Loucy (cell line): ENCODE measurements at regions not wholly inside any gene's neighbourhood (a gene's known extent, or its start where the extent isn't known, plus 50 kb on each side); places are given as distances from the start of the nearest gene placed in this dataset.

Experiments used
- H2AFZ ChIP-seq: fragments of 200-600 bp; sonication (generic); 2 replicates; pipeline ENCODE4 v1.6.0; 2016; ENCODE audit warnings: antibody characterized with exemption, mild to moderate bottlenecking, low read length, moderate library complexity
- H3F3A ChIP-seq: fragments of 200-600 bp; 2 replicates; pipeline ENCODE4 v1.6.0; 2016; ENCODE audit warnings: antibody characterized with exemption, low read depth, mild to moderate bottlenecking
- H3K27me3 ChIP-seq: fragments of 200-600 bp; sonication (generic); 2 replicates; pipeline ENCODE4 v1.6.1; 2014; ENCODE audit warnings: low read length, mild to moderate bottlenecking; ENCODE audit not compliant: insufficient read depth, poor library complexity, severe bottlenecking
- H3K36me3 ChIP-seq: fragments of 200-600 bp; sonication (generic); 2 replicates; pipeline ENCODE4 v1.6.1; 2016; ENCODE audit warnings: low read length; ENCODE audit not compliant: insufficient read depth
- H3K4me1 ChIP-seq: fragments of 200-600 bp; sonication (generic); 2 replicates; pipeline ENCODE4 v1.5.1; 2014; ENCODE audit warnings: low read length, mild to moderate bottlenecking; ENCODE audit not compliant: insufficient read depth, poor library complexity, severe bottlenecking
- H3K4me2 ChIP-seq: fragments of 200-600 bp; sonication (generic); 2 replicates; pipeline ENCODE4 v1.6.0; 2014; ENCODE audit warnings: antibody characterized with exemption, low read length, low read depth, mild to moderate bottlenecking; ENCODE audit not compliant: poor library complexity, severe bottlenecking
- H3K4me3 ChIP-seq: fragments of 200-600 bp; sonication (generic); 2 replicates; pipeline ENCODE4 v1.5.1; 2014; ENCODE audit warnings: low read length, mild to moderate bottlenecking, mixed read lengths; ENCODE audit not compliant: poor library complexity, severe bottlenecking
- H3K79me2 ChIP-seq: fragments of 200-600 bp; sonication (generic); 2 replicates; pipeline ENCODE4 v1.6.1; 2014; ENCODE audit warnings: low read length; ENCODE audit not compliant: insufficient read depth
- H3K9ac ChIP-seq: fragments of 200-600 bp; sonication (generic); 2 replicates; pipeline ENCODE4 v1.6.0; 2014; ENCODE audit warnings: mild to moderate bottlenecking, low read depth, low read length, moderate library complexity; ENCODE audit not compliant: poor library complexity, severe bottlenecking
- H3K9me2 ChIP-seq: fragments of 200-600 bp; sonication (generic); replicated peaks from 2 replicates; pipeline ENCODE4 v1.6.1; 2016; ENCODE audit warnings: low read depth, low read length, mixed read lengths
- H3K9me3 ChIP-seq: fragments of 200-600 bp; sonication (generic); 2 replicates; pipeline ENCODE4 v1.6.1; 2014; ENCODE audit warnings: mild to moderate bottlenecking, antibody characterized with exemption, low read length, low read depth; ENCODE audit not compliant: insufficient read depth
- H4K20me1 ChIP-seq: fragments of 200-600 bp; sonication (generic); 2 replicates; pipeline ENCODE4 v1.6.0; 2014; ENCODE audit warnings: antibody characterized with exemption, low read length, mild to moderate bottlenecking; ENCODE audit not compliant: insufficient read depth, poor library complexity, severe bottlenecking
- CTCF ChIP-seq: fragments of 200-600 bp; sonication (generic); conservative IDR thresholded peaks from 2 replicates; pipeline ENCODE4 v1.5.1; 2014; ENCODE audit warnings: mild to moderate bottlenecking, antibody characterized with exemption, low read length
- EZH2phosphoT487 ChIP-seq: fragments of 200-600 bp; IDR thresholded peaks from 2 replicates; pipeline ENCODE4 v1.6.1; 2018; ENCODE audit warnings: antibody characterized with exemption, mild to moderate bottlenecking, moderate library complexity, borderline replicate concordance

GRCh38 chr9:90538566-90538965, 104.1 kb downstream of the DIRAS2 start:
- H3F3A ChIP-seq = no peaks in the 10 kb centered on the region
- no peaks in the 10 kb centered on the region for H3K27me3 ChIP-seq
- no peaks in the 10 kb centered on the region for H3K9me3 ChIP-seq
- H2AFZ ChIP-seq = no peak overlapping the region
- H3K4me1 ChIP-seq = no peaks in the 10 kb centered on the region
- no peak overlapping the region for H3K4me2 ChIP-seq
- no peaks in the 10 kb centered on the region for H3K36me3 ChIP-seq
- H3K4me3 ChIP-seq = no peak overlapping the region
- H4K20me1 ChIP-seq = no peaks in the 10 kb centered on the region
- no peak overlapping the region for H3K9ac ChIP-seq
- TF ChIP-seq CTCF = no peak
- no peak for TF ChIP-seq EZH2phosphoT487
- H3K9me2 ChIP-seq = no peaks in the 10 kb centered on the region
- H3K79me2 ChIP-seq = no peaks in the 10 kb centered on the region

- H3K4me3 ChIP-seq = no peak overlapping the region
- H3K9me2 ChIP-seq = no peaks in the 10 kb centered on the region
- no peak overlapping the region for H3K4me2 ChIP-seq
- H2AFZ ChIP-seq = no peak overlapping the region
- H3K4me1 ChIP-seq = no peaks in the 10 kb centered on the region
- H3K36me3 ChIP-seq = no peaks in the 10 kb centered on the region
- TF ChIP-seq CTCF (no peak), EZH2phosphoT487 (no peak)
- H3K27me3 ChIP-seq = no peaks in the 10 kb centered on the region
- no peak overlapping the region for H3K9ac ChIP-seq
- H4K20me1 ChIP-seq = no peaks in the 10 kb centered on the region
- no peaks in the 10 kb centered on the region for H3K9me3 ChIP-seq
- H3K79me2 ChIP-seq = no peaks in the 10 kb centered on the region
- H3F3A ChIP-seq = no peaks in the 10 kb centered on the region
These were observed 103.3 kb downstream of the DIRAS2 start for GRCh38 chr9:90539286-90539685.

- Histone ChIP-seq H3K9me3 (no peaks in the 10 kb centered on the region), H3K4me3 (no peak overlapping the region), H3K4me1 (no peaks in the 10 kb centered on the region), H3K9me2 (no peaks in the 10 kb centered on the region), H2AFZ (no peak overlapping the region), H3K27me3 (no peaks in the 10 kb centered on the region), H3K4me2 (no peak overlapping the region), H3F3A (no peaks in the 10 kb centered on the region), H3K9ac (no peak overlapping the region), H3K36me3 (no peaks in the 10 kb centered on the region), H3K79me2 (no peaks in the 10 kb centered on the region), H4K20me1 (no peaks in the 10 kb centered on the region)
- TF ChIP-seq CTCF (no peak), EZH2phosphoT487 (no peak)
These were observed 101.9 kb downstream of the DIRAS2 start for GRCh38 chr9:90540734-90541133.
